ENCODE measurements at regions not wholly inside any gene's neighbourhood (a gene's known extent, or its start where the extent isn't known, plus 50 kb on each side); places are given as distances from the start of the nearest gene placed in this dataset.

DNA sequence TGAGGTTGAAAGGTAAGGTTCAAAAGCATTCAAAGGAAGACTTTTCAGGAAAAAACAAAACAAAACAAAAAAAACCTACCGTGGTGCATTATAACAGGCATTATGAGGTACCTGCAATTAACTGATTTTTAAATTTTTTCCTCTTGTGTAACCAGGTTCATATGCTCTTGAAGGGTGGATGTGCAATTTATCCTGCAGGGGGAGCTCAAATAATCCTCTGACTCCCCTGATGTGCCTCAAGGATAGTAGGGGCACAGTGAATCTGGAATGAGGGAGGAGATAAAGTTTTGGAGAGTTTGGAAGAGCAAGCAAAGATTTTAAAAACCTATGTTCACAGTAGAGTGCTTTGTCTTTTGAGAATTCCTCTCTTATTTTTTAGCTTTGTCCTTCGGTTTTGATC is 1349.4 kb downstream of the CDH8 start:
- intact Hi-C loops (cut with DNase I; ENCODE audit: low total_unique reads) (no loop called here), in situ Hi-C loops (cut with MboI; ENCODE audit: low sequenced_read_pairs in 4 of 4) (no loop called here)
- Histone ChIP-seq H3K4me1 (no peaks in the 10 kb centered on the region), H3K27me3 (no peaks in the 10 kb centered on the region), H3K36me3 (no peaks in the 10 kb centered on the region), H3K9me3 (no peaks in the 10 kb centered on the region), H3K4me3 (no peak overlapping the region), H3K27ac (no peak overlapping the region)
- ATAC-seq: no peak
- DNase-seq: no peak
- TF ChIP-seq, protein P1, sequence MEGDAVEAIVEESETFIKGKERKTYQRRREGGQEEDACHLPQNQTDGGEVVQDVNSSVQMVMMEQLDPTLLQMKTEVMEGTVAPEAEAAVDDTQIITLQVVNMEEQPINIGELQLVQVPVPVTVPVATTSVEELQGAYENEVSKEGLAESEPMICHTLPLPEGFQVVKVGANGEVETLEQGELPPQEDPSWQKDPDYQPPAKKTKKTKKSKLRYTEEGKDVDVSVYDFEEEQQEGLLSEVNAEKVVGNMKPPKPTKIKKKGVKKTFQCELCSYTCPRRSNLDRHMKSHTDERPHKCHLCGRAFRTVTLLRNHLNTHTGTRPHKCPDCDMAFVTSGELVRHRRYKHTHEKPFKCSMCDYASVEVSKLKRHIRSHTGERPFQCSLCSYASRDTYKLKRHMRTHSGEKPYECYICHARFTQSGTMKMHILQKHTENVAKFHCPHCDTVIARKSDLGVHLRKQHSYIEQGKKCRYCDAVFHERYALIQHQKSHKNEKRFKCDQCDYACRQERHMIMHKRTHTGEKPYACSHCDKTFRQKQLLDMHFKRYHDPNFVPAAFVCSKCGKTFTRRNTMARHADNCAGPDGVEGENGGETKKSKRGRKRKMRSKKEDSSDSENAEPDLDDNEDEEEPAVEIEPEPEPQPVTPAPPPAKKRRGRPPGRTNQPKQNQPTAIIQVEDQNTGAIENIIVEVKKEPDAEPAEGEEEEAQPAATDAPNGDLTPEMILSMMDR (IDR thresholded peaks at IDR 0.05 in 4 of 5, conservative IDR thresholded peaks at IDR 0.05 in 1 of 5): no peak
- TF ChIP-seq POLR2A (IDR thresholded peaks at IDR 0.05): no peak

- no peaks in the 10 kb centered on the region for H3K9me3 ChIP-seq
- ATAC-seq: no peak
- in situ Hi-C loops (cut with MboI; ENCODE audit: low sequenced_read_pairs in 4 of 4): no loop called here
- no peaks in the 10 kb centered on the region for H3K36me3 ChIP-seq
- no peaks in the 10 kb centered on the region for H3K27me3 ChIP-seq
- TF ChIP-seq, protein P1 (IDR thresholded peaks at IDR 0.05 in 4 of 5, conservative IDR thresholded peaks at IDR 0.05 in 1 of 5): no peak
- TF ChIP-seq POLR2A (IDR thresholded peaks at IDR 0.05): no peak
- no peak overlapping the region for H3K27ac ChIP-seq
- no peaks in the 10 kb centered on the region for H3K4me1 ChIP-seq
- no peak overlapping the region for H3K4me3 ChIP-seq
- DNase-seq: no peak
- intact Hi-C loops (cut with DNase I; ENCODE audit: low total_unique reads): no loop called here
Measured at GRCh38 chr16:60684002-60684401, 1352.2 kb downstream of the CDH8 start.

GRCh38 chr16:60682219-60682618 is 1354.0 kb downstream of the CDH8 start:
- H3K27me3 ChIP-seq: no peaks in the 10 kb centered on the region
- TF ChIP-seq POLR2A (IDR thresholded peaks at IDR 0.05): no peak
- TF ChIP-seq, protein P1 (IDR thresholded peaks at IDR 0.05 in 4 of 5, conservative IDR thresholded peaks at IDR 0.05 in 1 of 5): no peak
- H3K27ac ChIP-seq: no peak overlapping the region
- DNase-seq (no peak), ATAC-seq (no peak)
- no peaks in the 10 kb centered on the region for H3K9me3 ChIP-seq
- intact Hi-C loops (cut with DNase I; ENCODE audit: low total_unique reads): no loop called here
- in situ Hi-C loops (cut with MboI; ENCODE audit: low sequenced_read_pairs in 4 of 4): no loop called here
- no peaks in the 10 kb centered on the region for H3K4me1 ChIP-seq
- no peaks in the 10 kb centered on the region for H3K36me3 ChIP-seq
- H3K4me3 ChIP-seq: no peak overlapping the region

GRCh38 chr16:60681043-60681442 is 1355.2 kb downstream of the CDH8 start:
- no peak for TF ChIP-seq POLR2A (IDR thresholded peaks at IDR 0.05)
- TF ChIP-seq, protein P1 (IDR thresholded peaks at IDR 0.05 in 4 of 5, conservative IDR thresholded peaks at IDR 0.05 in 1 of 5): no peak
- Histone ChIP-seq H3K36me3 (no peaks in the 10 kb centered on the region), H3K4me3 (no peak overlapping the region), H3K4me1 (no peaks in the 10 kb centered on the region), H3K27ac (no peak overlapping the region), H3K9me3 (no peaks in the 10 kb centered on the region), H3K27me3 (no peaks in the 10 kb centered on the region)
- DNase-seq (no peak), ATAC-seq (no peak)
- in situ Hi-C loops (cut with MboI; ENCODE audit: low sequenced_read_pairs in 4 of 4) (no loop called here), intact Hi-C loops (cut with DNase I; ENCODE audit: low total_unique reads) (no loop called here)

DNA sequence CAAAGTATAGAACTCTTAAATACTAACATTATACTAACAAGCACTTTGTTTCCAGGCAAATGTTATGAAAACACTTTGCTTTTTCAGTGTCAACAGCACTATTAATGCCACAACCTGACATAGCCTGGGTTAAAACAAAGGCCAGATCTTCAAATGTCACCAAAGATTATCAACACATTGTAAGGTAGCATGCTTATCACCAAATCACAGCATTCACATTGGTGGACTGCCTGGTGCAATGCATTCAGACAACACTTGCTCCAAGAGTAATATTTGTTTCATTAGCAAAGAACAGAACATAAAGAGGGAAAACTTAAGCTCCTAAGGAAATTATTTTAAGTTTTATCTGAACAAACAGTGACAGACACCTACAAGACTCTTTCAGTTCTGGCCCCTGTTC is 1361.2 kb downstream of the CDH8 start:
- no peaks in the 10 kb centered on the region for H3K9me3 ChIP-seq
- TF ChIP-seq POLR2A (IDR thresholded peaks at IDR 0.05): no peak
- TF ChIP-seq, protein P1 (IDR thresholded peaks at IDR 0.05 in 4 of 5, conservative IDR thresholded peaks at IDR 0.05 in 1 of 5): no peak
- no peaks in the 10 kb centered on the region for H3K36me3 ChIP-seq
- H3K27me3 ChIP-seq: no peaks in the 10 kb centered on the region
- no peak overlapping the region for H3K4me3 ChIP-seq
- H3K4me1 ChIP-seq: no peaks in the 10 kb centered on the region
- DNase-seq (no peak), ATAC-seq (no peak)
- intact Hi-C loops (cut with DNase I; ENCODE audit: low total_unique reads) (no loop called here), in situ Hi-C loops (cut with MboI; ENCODE audit: low sequenced_read_pairs in 4 of 4) (no loop called here)
- no peak overlapping the region for H3K27ac ChIP-seq
